ENCODE measurements at regions not wholly inside any gene's neighbourhood (a gene's known extent, or its start where the extent isn't known, plus 50 kb on each side); places are given as distances from the start of the nearest gene placed in this dataset.
"Not testable (repeated sequence)": the region's sequence is repeated elsewhere in the genome, so short reads cannot be mapped to it uniquely, and the experiment has no call there.

- POLR2A ChIA-PET: no interaction called here
- no peaks in the 10 kb centered on the region for H3K27me3 ChIP-seq (ENCODE audit: control insufficient read depth, insufficient read depth, low read length)
- TF ChIP-seq CTCF (IDR thresholded peaks at IDR 0.05; ENCODE audit: low read depth, low read length): no peak
- H3K27ac ChIP-seq (ENCODE audit: low read depth, low read length): no peak overlapping the region
- DNase-seq (ENCODE audit: low read depth, low spot score): no peak
- CTCF ChIA-PET: interaction anchor here (1.0 kb wide), 1 partner anchor 17 kb away, joined by 4 read pairs; no protein-coding TSS in a partner anchor
- H3K4me3 ChIP-seq (ENCODE audit: low read depth, low read length): no peak overlapping the region
- no peaks in the 10 kb centered on the region for H3K9me3 ChIP-seq (ENCODE audit: control insufficient read depth, insufficient read depth, low read length)
These were observed 67.5 kb upstream of the RNPC3 start for GRCh38 chr1:103457886-103458455.

GRCh38 chr1:103448560-103448959 is 76.9 kb upstream of the RNPC3 start:
- Histone ChIP-seq H3K27me3 (ENCODE audit: control insufficient read depth, insufficient read depth, low read length) (no peaks in the 10 kb centered on the region), H3K4me3 (ENCODE audit: low read depth, low read length) (no peak overlapping the region), H3K27ac (ENCODE audit: low read depth, low read length) (no peak overlapping the region), H3K9me3 (ENCODE audit: control insufficient read depth, insufficient read depth, low read length) (no peaks in the 10 kb centered on the region)
- POLR2A ChIA-PET: no interaction called here
- CTCF ChIA-PET: interaction anchor here (0.9 kb wide), 1 partner anchor 13 kb away, joined by 3 read pairs; no protein-coding TSS in a partner anchor
- no peak for DNase-seq (ENCODE audit: low read depth, low spot score)
- no peak for TF ChIP-seq CTCF (IDR thresholded peaks at IDR 0.05; ENCODE audit: low read depth, low read length)

- CTCF ChIA-PET: interaction anchor here (1.1 kb wide), 1 partner anchor 14 kb away, joined by 3 read pairs; no protein-coding TSS in a partner anchor
- TF ChIP-seq CTCF (IDR thresholded peaks at IDR 0.05; ENCODE audit: low read depth, low read length): no peak
- Histone ChIP-seq H3K27me3 (ENCODE audit: control insufficient read depth, insufficient read depth, low read length) (no peaks in the 10 kb centered on the region), H3K9me3 (ENCODE audit: control insufficient read depth, insufficient read depth, low read length) (no peaks in the 10 kb centered on the region), H3K4me3 (ENCODE audit: low read depth, low read length) (no peak overlapping the region), H3K27ac (ENCODE audit: low read depth, low read length) (no peak overlapping the region)
- DNase-seq (ENCODE audit: low read depth, low spot score): no peak
- POLR2A ChIA-PET: no interaction called here
These were observed 78.0 kb upstream of the RNPC3 start for GRCh38 chr1:103447471-103447870.

DNA sequence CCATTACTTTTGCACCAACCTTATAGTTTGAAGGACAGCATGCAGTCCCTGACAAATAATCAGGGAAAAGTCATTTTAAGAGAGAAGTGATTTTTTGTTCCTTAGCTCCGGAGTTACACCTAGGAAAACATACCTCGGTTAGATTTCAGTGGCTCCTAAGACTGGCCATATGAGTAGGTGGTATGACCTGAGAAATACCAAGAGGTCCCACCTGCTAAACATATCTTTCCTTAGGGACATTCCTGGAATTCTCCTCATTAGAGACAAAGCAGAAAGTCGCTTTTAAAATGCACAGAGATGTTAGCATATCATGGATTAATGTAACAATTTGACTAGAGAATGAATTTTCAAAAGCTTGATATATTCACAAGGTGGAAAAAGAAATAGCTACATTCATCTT is 84.2 kb upstream of the RNPC3 start:
- no peaks in the 10 kb centered on the region for H3K9me3 ChIP-seq (ENCODE audit: control insufficient read depth, insufficient read depth, low read length)
- DNase-seq (ENCODE audit: low read depth, low spot score): no peak
- no peak overlapping the region for H3K27ac ChIP-seq (ENCODE audit: low read depth, low read length)
- POLR2A ChIA-PET: no interaction called here
- H3K27me3 ChIP-seq (ENCODE audit: control insufficient read depth, insufficient read depth, low read length): no peaks in the 10 kb centered on the region
- TF ChIP-seq CTCF (IDR thresholded peaks at IDR 0.05; ENCODE audit: low read depth, low read length): no peak
- H3K4me3 ChIP-seq (ENCODE audit: low read depth, low read length): no peak overlapping the region
- CTCF ChIA-PET: no interaction called here

- H3K27ac ChIP-seq (ENCODE audit: low read depth, low read length); CTCF ChIA-PET; H3K4me3 ChIP-seq (ENCODE audit: low read depth, low read length); H3K27me3 ChIP-seq (ENCODE audit: control insufficient read depth, insufficient read depth, low read length); H3K9me3 ChIP-seq (ENCODE audit: control insufficient read depth, insufficient read depth, low read length); DNase-seq (ENCODE audit: low read depth, low spot score); POLR2A ChIA-PET: not testable (repeated sequence)
These were observed 88.9 kb upstream of the RNPC3 start for GRCh38 chr1:103436568-103437100.

Data from AG04450 (cell line).